Pancreas (tissue), 10 donors: ENCODE measurements at regions not wholly inside any gene's neighbourhood (a gene's known extent, or its start where the extent isn't known, plus 50 kb on each side); places are given as distances from the start of the nearest gene placed in this dataset.
"Not testable (repeated sequence)": the region's sequence is repeated elsewhere in the genome, so short reads cannot be mapped to it uniquely, and the experiment has no call there.

Experiments
- ATAC-seq, 4 donors: fragments of 200-7000 bp; cut with Tn5 transposase; one replicate each; pipeline versions ENCODE4 v1.8.0 to v1.9.1; 2020; ENCODE audit warnings: mild to moderate bottlenecking in 4 of 4, moderate library complexity in 4 of 4
- DNase-seq, 6 donors: peaks; one replicate each; pipeline ENCODE4 v3.0.0-alpha.2; 2020
- FAIRE-seq: peaks from 2 replicates; lab custom pipeline; 2012; peaks lifted over from hg19 to GRCh38; lab: Jason Lieb, UNC
- H3K27ac ChIP-seq, 4 donors: fragments of 200-600 bp; sonication (generic); 1 replicate in 3 of 4; 2 replicates in 1 of 4; pipeline versions ENCODE4 v1.5.0 to v1.8.0; 2020
- H3K27me3 ChIP-seq, 4 donors: fragments of 200-600 bp; one replicate each; pipeline ENCODE4 v1.8.0; 2021
- H3K36me3 ChIP-seq, 3 donors: fragments of 200-600 bp; sonication (generic) in 1 of 3; one replicate each; pipeline versions ENCODE4 v1.5.0 to v1.8.0; 2020 to 2021
- H3K4me1 ChIP-seq, 3 donors: fragments of 200-600 bp; one replicate each; pipeline ENCODE4 v1.8.0; 2021
- H3K4me3 ChIP-seq, 4 donors: fragments of 200-600 bp; sonication (generic) in 2 of 4; one replicate each; pipeline versions ENCODE4 v1.5.0 to v1.8.0; 2020 to 2021
- H3K9me3 ChIP-seq, 4 donors: fragments of 200-600 bp; one replicate each; pipeline ENCODE4 v1.8.0; 2021
- WGBS, 2 donors: extraction: QIAGEN DNeasy Blood & Tissue Kit; methylation state at CpG; one replicate each; pipeline ENCODE4 v1.1.7; 2013; 5-methylcytosine and 5-hydroxymethylcytosine counted together
- intact Hi-C, 3 donors: fragments of 100-400 bp; cut with DNase I; formaldehyde crosslinking; loops; one replicate each; pipeline versions ENCODE4 v1.11.1 to v1.14.2; 2022
- TF ChIP-seq, protein P1 (sequence below), 4 donors: fragments of 200-600 bp; sonication (generic) in 3 of 4; IDR thresholded peaks; one replicate each; pipeline versions ENCODE4 v1.5.0 to v1.8.0; 2021; ENCODE audit warnings: antibody characterized with exemption in 4 of 4
- donor health status: healthy with polysubstance abuse.
- donor health status: DM: no; HTN: no; CAD: no; lungs with moderate emphysema.
- donor health status: DM: no; HTN: no; CAD: no.
- donor health status: control.
- donor health status: control.
- donor health status: Bipolar disorder and iron deficiency.
- donor health status: DM: yes; HTN: yes; CAD: no.
- donor health status: DM: no; HTN: no; CAD: no.
- donor health status: DM: no; HTN: no; CAD: no.
- donor health status: DM: yes; HTN: yes; CAD: no.

DNA sequence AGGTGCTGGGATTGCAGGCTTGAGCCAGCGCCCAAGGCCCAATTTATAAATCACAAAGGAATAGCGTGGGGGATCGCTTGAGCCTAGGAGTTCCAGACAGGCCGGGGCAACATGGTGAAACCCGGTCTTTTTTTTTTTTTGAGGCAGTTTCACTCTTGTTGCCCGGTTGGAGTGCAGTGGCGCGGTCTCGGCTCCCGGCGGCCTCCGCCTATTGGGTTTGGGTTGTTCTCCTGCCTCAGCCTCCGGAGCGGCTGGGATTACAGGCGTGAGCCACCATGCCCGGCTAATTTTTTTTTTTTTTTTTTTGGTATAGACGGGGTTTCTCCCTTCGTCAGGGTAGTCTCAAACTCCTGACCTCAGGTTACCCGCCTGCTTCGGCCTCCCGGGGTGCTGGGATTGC lies 65.0 kb downstream of the GOLGA6L7 start:
- TF ChIP-seq, protein P1, sequence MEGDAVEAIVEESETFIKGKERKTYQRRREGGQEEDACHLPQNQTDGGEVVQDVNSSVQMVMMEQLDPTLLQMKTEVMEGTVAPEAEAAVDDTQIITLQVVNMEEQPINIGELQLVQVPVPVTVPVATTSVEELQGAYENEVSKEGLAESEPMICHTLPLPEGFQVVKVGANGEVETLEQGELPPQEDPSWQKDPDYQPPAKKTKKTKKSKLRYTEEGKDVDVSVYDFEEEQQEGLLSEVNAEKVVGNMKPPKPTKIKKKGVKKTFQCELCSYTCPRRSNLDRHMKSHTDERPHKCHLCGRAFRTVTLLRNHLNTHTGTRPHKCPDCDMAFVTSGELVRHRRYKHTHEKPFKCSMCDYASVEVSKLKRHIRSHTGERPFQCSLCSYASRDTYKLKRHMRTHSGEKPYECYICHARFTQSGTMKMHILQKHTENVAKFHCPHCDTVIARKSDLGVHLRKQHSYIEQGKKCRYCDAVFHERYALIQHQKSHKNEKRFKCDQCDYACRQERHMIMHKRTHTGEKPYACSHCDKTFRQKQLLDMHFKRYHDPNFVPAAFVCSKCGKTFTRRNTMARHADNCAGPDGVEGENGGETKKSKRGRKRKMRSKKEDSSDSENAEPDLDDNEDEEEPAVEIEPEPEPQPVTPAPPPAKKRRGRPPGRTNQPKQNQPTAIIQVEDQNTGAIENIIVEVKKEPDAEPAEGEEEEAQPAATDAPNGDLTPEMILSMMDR (IDR thresholded peaks at IDR 0.05), result no peak
- ATAC-seq, result no peak
- H3K27ac ChIP-seq, result no peak overlapping the region
- intact Hi-C loops, result no loop called here
- no peak for FAIRE-seq
- H3K9me3 ChIP-seq, result no peaks in the 10 kb centered on the region
- DNase-seq, result no peak
- 97% methylated on average over 21 of the region's 21 CpGs for WGBS, 2 donors
- H3K4me1 ChIP-seq, result no peaks in the 10 kb centered on the region
- no peak overlapping the region for H3K4me3 ChIP-seq
- H3K36me3 ChIP-seq, result no peaks in the 10 kb centered on the region
- H3K27me3 ChIP-seq, result no peaks in the 10 kb centered on the region

DNA sequence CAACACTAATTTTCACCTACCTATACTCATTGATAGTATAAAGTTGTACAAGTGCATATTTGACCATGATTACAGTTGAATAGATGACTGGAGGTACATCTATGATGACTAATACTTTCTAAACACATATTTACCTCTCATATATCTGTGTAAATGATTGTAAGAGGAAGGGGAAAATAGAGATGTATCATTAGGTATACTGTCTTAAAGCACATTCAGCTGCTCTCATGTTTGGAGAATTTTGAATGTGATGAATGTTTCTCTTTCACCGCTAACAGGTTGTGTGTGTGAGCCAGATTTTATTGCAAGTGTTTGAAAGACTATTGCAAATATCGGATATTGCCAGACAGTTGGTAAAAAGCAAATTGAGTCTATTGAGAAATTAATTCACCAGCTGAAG lies 66.2 kb upstream of the GOLGA8M start:
- H3K27me3 ChIP-seq, FAIRE-seq, DNase-seq, H3K4me3 ChIP-seq, ATAC-seq, H3K9me3 ChIP-seq, H3K36me3 ChIP-seq, H3K4me1 ChIP-seq, H3K27ac ChIP-seq, intact Hi-C loops: not testable (repeated sequence)
- WGBS, 2 donors, result 87 to 100% methylated on average over 2 of the region's 2 CpGs

DNA sequence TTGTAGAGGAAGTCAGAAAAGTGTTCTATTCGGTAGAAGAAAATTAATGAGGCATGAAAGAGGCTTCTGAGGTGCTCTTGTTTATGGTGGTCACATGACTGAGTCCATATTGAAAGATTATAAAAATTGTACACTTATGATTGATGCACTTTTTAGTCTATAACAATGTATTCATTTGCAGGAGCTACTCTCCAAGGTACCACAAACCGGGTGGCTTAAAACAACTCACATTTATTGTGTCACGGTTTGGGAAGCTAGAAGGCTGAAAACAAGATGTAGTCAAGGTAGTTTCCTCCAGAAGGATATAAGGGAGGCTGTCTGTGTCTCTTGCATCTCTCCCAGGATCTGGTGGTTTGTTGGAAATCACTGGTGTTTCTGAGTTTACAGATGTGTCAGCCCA lies 60.6 kb upstream of the GOLGA8M start:
- FAIRE-seq, intact Hi-C loops, H3K4me3 ChIP-seq, H3K36me3 ChIP-seq, DNase-seq, H3K27me3 ChIP-seq, H3K27ac ChIP-seq, H3K9me3 ChIP-seq, ATAC-seq, H3K4me1 ChIP-seq: not testable (repeated sequence)
- WGBS, 2 donors, result 48 to 61% methylated on average over 3 of the region's 3 CpGs
